ENCODE measurements at regions not wholly inside any gene's neighbourhood (a gene's known extent, or its start where the extent isn't known, plus 50 kb on each side); places are given as distances from the start of the nearest gene placed in this dataset.

GRCh38 chr4:177791188-177791587 is 349.0 kb upstream of the AGA start:
- TF ChIP-seq MAX (IDR thresholded peaks at IDR 0.05) (no peak), EGR1 (IDR thresholded peaks at IDR 0.05; ENCODE audit: low read depth) (no peak), JUND (IDR thresholded peaks at IDR 0.05) (no peak), ZNF274 (IDR thresholded peaks at IDR 0.05; ENCODE audit: low read depth, low read length) (no peak), CEBPB (IDR thresholded peaks at IDR 0.05; ENCODE audit: low read depth) (no peak), POLR2AphosphoS5 (IDR thresholded peaks at IDR 0.05; ENCODE audit: low read depth, low read length) (no peak), RAD21 (IDR thresholded peaks at IDR 0.05; ENCODE audit: low read depth) (no peak), POLR2A (IDR thresholded peaks at IDR 0.05; ENCODE audit: borderline replicate concordance, extremely low read depth, insufficient read depth, insufficient read length) (no peak)
- TF ChIP-seq, protein P1, sequence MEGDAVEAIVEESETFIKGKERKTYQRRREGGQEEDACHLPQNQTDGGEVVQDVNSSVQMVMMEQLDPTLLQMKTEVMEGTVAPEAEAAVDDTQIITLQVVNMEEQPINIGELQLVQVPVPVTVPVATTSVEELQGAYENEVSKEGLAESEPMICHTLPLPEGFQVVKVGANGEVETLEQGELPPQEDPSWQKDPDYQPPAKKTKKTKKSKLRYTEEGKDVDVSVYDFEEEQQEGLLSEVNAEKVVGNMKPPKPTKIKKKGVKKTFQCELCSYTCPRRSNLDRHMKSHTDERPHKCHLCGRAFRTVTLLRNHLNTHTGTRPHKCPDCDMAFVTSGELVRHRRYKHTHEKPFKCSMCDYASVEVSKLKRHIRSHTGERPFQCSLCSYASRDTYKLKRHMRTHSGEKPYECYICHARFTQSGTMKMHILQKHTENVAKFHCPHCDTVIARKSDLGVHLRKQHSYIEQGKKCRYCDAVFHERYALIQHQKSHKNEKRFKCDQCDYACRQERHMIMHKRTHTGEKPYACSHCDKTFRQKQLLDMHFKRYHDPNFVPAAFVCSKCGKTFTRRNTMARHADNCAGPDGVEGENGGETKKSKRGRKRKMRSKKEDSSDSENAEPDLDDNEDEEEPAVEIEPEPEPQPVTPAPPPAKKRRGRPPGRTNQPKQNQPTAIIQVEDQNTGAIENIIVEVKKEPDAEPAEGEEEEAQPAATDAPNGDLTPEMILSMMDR (IDR thresholded peaks at IDR 0.05 in 2 of 3, conservative IDR thresholded peaks at IDR 0.05 in 1 of 3; ENCODE audit: borderline replicate concordance in 1 of 3, insufficient read depth in 1 of 3, low read depth in 2 of 3, low read length in 2 of 3): no peak
- TF ChIP-seq, protein P2, sequence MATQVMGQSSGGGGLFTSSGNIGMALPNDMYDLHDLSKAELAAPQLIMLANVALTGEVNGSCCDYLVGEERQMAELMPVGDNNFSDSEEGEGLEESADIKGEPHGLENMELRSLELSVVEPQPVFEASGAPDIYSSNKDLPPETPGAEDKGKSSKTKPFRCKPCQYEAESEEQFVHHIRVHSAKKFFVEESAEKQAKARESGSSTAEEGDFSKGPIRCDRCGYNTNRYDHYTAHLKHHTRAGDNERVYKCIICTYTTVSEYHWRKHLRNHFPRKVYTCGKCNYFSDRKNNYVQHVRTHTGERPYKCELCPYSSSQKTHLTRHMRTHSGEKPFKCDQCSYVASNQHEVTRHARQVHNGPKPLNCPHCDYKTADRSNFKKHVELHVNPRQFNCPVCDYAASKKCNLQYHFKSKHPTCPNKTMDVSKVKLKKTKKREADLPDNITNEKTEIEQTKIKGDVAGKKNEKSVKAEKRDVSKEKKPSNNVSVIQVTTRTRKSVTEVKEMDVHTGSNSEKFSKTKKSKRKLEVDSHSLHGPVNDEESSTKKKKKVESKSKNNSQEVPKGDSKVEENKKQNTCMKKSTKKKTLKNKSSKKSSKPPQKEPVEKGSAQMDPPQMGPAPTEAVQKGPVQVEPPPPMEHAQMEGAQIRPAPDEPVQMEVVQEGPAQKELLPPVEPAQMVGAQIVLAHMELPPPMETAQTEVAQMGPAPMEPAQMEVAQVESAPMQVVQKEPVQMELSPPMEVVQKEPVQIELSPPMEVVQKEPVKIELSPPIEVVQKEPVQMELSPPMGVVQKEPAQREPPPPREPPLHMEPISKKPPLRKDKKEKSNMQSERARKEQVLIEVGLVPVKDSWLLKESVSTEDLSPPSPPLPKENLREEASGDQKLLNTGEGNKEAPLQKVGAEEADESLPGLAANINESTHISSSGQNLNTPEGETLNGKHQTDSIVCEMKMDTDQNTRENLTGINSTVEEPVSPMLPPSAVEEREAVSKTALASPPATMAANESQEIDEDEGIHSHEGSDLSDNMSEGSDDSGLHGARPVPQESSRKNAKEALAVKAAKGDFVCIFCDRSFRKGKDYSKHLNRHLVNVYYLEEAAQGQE (IDR thresholded peaks at IDR 0.05; ENCODE audit: low read depth): no peak

All from HCT116 (cell line).